WTC11 (cell line): ENCODE measurements at regions not wholly inside any gene's neighbourhood (a gene's known extent, or its start where the extent isn't known, plus 50 kb on each side); places are given as distances from the start of the nearest gene placed in this dataset.

Experiments
- ATAC-seq: fragments of 200-7000 bp; cut with Tn5 transposase; 2 replicates; pipeline ENCODE4 v1.10.0; 2021; ENCODE audit warnings: mild to moderate bottlenecking, moderate library complexity
- CTCF ChIA-PET: fragments of 300-600 bp; sonication (Branson Sonifier 250); formaldehyde crosslinking; loops from one replicate; lab custom pipeline; 2021; ENCODE audit warnings: antibody characterized with exemption; lab: Charles Lee
- POLR2A ChIA-PET: fragments of 350-600 bp; sonication (Branson Sonifier 250); formaldehyde crosslinking; loops from one replicate; lab custom pipeline; 2021; ENCODE audit warnings: antibody characterized with exemption; lab: Charles Lee
- DNase-seq: peaks from one replicate; pipeline ENCODE4 v3.0.0; 2021; ENCODE audit warnings: low spot score
- H3K27ac Mint-ChIP-seq: 2 replicates; pipeline ENCODE4 v1.8.0; 2021; ENCODE audit warnings: mixed read lengths
- H3K27me3 Mint-ChIP-seq: 2 replicates; pipeline ENCODE4 v1.8.0; 2021; ENCODE audit warnings: low read depth, mild to moderate bottlenecking, moderate library complexity, mixed read lengths
- H3K36me3 Mint-ChIP-seq: 2 replicates; pipeline ENCODE4 v1.8.0; 2021; ENCODE audit warnings: mixed read lengths
- H3K4me1 Mint-ChIP-seq: 2 replicates; pipeline ENCODE4 v1.8.0; 2022; ENCODE audit warnings: mixed read lengths
- H3K4me3 Mint-ChIP-seq: 2 replicates; pipeline ENCODE4 v1.8.0; 2021; ENCODE audit warnings: mild to moderate bottlenecking, moderate library complexity, mixed read lengths
- H3K9me3 Mint-ChIP-seq: 2 replicates; pipeline ENCODE4 v1.8.0; 2021; ENCODE audit warnings: mixed read lengths
- FOXK1 ChIP-seq: sonication (generic); formaldehyde crosslinking; IDR thresholded peaks from 2 replicates; pipeline ENCODE4 v1.8.0; 2022; ENCODE audit warnings: mild to moderate bottlenecking, moderate library complexity, missing genetic modification reagents
- FOXP1 ChIP-seq: sonication (generic); formaldehyde crosslinking; IDR thresholded peaks from 2 replicates; pipeline ENCODE4 v1.8.0; 2022; ENCODE audit warnings: missing genetic modification reagents, mild to moderate bottlenecking, moderate library complexity, borderline replicate concordance
- GTF2I ChIP-seq: fragments of 250-450 bp; sonication (Bioruptor Pico); conservative IDR thresholded peaks from 2 replicates; pipeline ENCODE4 v1.4.0; 2021; ENCODE audit warnings: mild to moderate bottlenecking
- HMGA2 ChIP-seq: fragments of 250-450 bp; sonication (Bioruptor Pico); IDR thresholded peaks from 2 replicates; pipeline ENCODE4 v1.4.0; 2021; ENCODE audit warnings: mild to moderate bottlenecking, moderate library complexity
- JAZF1 ChIP-seq: fragments of 250-450 bp; sonication (Bioruptor Pico); IDR thresholded peaks from 2 replicates; pipeline ENCODE4 v1.9.0; 2021; ENCODE audit warnings: moderate library complexity, mild to moderate bottlenecking, inconsistent platforms
- KAT7 ChIP-seq: sonication (generic); formaldehyde crosslinking; IDR thresholded peaks from 2 replicates; pipeline ENCODE4 v1.8.1; 2023; ENCODE audit warnings: missing genetic modification reagents, mild to moderate bottlenecking, borderline replicate concordance
- NFE2L1 ChIP-seq: sonication (generic); formaldehyde crosslinking; IDR thresholded peaks from 2 replicates; pipeline ENCODE4 v1.8.1; 2023; ENCODE audit warnings: missing genetic modification reagents
- NR1H2 ChIP-seq: sonication (generic); formaldehyde crosslinking; IDR thresholded peaks from 2 replicates; pipeline ENCODE4 v1.9.0; 2021; ENCODE audit warnings: mild to moderate bottlenecking, moderate library complexity, missing genetic modification reagents
- NR2C2 ChIP-seq: sonication (generic); formaldehyde crosslinking; IDR thresholded peaks from 2 replicates; pipeline ENCODE4 v1.8.0; 2022; ENCODE audit warnings: mild to moderate bottlenecking, missing genetic modification reagents
- SMAD3 ChIP-seq: sonication (generic); formaldehyde crosslinking; IDR thresholded peaks from 2 replicates; pipeline ENCODE4 v1.8.0; 2022; ENCODE audit warnings: missing genetic modification reagents, mild to moderate bottlenecking, borderline replicate concordance
- SOX15 ChIP-seq: fragments of 250-450 bp; sonication (Bioruptor Pico); IDR thresholded peaks from 2 replicates; pipeline ENCODE4 v1.9.0; 2021; ENCODE audit warnings: mild to moderate bottlenecking
- TCF7 ChIP-seq: sonication (generic); formaldehyde crosslinking; IDR thresholded peaks from 2 replicates; pipeline ENCODE4 v1.8.0; 2022; ENCODE audit warnings: mild to moderate bottlenecking, low read depth, missing genetic modification reagents, moderate library complexity
- TEAD1 ChIP-seq: sonication (generic); formaldehyde crosslinking; IDR thresholded peaks from 2 replicates; pipeline ENCODE4 v1.8.0; 2022; ENCODE audit warnings: mild to moderate bottlenecking, missing genetic modification reagents
- ZBTB21 ChIP-seq: sonication (generic); formaldehyde crosslinking; IDR thresholded peaks from 2 replicates; pipeline ENCODE4 v1.8.1; 2023; ENCODE audit warnings: mild to moderate bottlenecking, missing genetic modification reagents, borderline replicate concordance
- ZNF138 ChIP-seq: sonication (generic); formaldehyde crosslinking; conservative IDR thresholded peaks from 2 replicates; pipeline ENCODE4 v1.8.1; 2022; ENCODE audit warnings: mild to moderate bottlenecking, moderate library complexity, missing genetic modification reagents
- ZNF317 ChIP-seq: sonication (generic); formaldehyde crosslinking; IDR thresholded peaks from 2 replicates; pipeline ENCODE4 v1.8.1; 2023; ENCODE audit warnings: low read depth, mild to moderate bottlenecking, moderate library complexity, missing genetic modification reagents, borderline replicate concordance
- TF ChIP-seq, protein P1 (sequence below): sonication (generic); formaldehyde crosslinking; IDR thresholded peaks from 2 replicates; pipeline ENCODE4 v1.8.0; 2022; ENCODE audit warnings: mild to moderate bottlenecking, missing genetic modification reagents
- TF ChIP-seq, protein P2 (sequence below): sonication (generic); formaldehyde crosslinking; IDR thresholded peaks from 2 replicates; pipeline ENCODE4 v1.8.1; 2023; ENCODE audit warnings: mild to moderate bottlenecking, missing genetic modification reagents, borderline replicate concordance
- TF ChIP-seq, protein P3 (sequence below): sonication (generic); formaldehyde crosslinking; IDR thresholded peaks from 2 replicates; pipeline ENCODE4 v1.8.0; 2022; ENCODE audit warnings: missing genetic modification reagents
- TF ChIP-seq, protein P4 (sequence below): sonication (generic); formaldehyde crosslinking; IDR thresholded peaks from 2 replicates; pipeline ENCODE4 v1.8.0; 2022; ENCODE audit warnings: mild to moderate bottlenecking, missing genetic modification reagents
- TF ChIP-seq, protein P5 (sequence below): sonication (generic); formaldehyde crosslinking; IDR thresholded peaks from 2 replicates; pipeline ENCODE4 v1.8.1; 2023; ENCODE audit warnings: mild to moderate bottlenecking, missing genetic modification reagents, moderate library complexity
- TF ChIP-seq, protein P6 (sequence below): sonication (generic); formaldehyde crosslinking; conservative IDR thresholded peaks from 2 replicates; pipeline ENCODE4 v1.8.1; 2023; ENCODE audit warnings: mild to moderate bottlenecking, low read depth, missing genetic modification reagents, moderate library complexity

DNA sequence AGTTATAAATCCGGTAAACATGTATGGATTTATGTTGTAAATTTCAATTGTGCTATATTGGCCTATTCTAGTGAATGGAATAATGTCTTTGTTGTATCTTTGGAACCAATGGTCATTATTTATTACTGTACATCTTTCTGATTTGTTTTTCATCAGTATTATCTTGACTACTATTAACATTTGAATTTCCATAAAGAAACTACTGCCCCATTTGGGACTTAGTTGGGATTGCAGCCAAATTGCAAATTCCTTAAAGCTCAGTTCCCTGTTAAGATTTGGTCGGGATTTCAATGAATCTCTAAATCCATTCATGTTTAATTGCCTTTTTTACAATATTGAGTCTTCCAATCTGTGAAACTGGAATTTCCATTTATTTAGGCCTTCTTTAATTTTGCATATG lies 822.4 kb upstream of the CADM2 start:
- no peak for ATAC-seq

DNA sequence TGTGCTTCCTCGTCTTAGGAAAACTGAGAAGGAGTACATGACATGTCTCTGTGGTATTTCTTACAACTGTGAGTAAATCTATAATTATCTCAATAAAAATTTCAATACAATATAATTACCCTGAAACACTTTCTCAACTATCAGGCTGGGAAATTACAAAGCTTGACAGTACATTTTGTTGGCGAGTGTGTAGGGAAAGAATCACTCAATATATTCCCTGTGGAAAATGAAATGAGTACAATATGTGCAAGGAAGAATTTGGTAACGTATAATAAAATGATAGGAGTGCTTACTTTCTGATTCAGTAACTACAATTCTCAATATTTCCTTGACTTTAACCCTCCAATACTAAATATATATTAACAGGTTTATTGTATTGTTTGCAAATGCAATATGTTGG lies 818.2 kb upstream of the CADM2 start:
- POLR2A ChIA-PET = no interaction called here
- Mint-ChIP-seq H3K4me1 (no peaks in the 10 kb centered on the region), H3K27ac (no peak overlapping the region)
- no peak for TF ChIP-seq TCF7 (CRISPR knock-in tag)
- TF ChIP-seq, protein P1, sequence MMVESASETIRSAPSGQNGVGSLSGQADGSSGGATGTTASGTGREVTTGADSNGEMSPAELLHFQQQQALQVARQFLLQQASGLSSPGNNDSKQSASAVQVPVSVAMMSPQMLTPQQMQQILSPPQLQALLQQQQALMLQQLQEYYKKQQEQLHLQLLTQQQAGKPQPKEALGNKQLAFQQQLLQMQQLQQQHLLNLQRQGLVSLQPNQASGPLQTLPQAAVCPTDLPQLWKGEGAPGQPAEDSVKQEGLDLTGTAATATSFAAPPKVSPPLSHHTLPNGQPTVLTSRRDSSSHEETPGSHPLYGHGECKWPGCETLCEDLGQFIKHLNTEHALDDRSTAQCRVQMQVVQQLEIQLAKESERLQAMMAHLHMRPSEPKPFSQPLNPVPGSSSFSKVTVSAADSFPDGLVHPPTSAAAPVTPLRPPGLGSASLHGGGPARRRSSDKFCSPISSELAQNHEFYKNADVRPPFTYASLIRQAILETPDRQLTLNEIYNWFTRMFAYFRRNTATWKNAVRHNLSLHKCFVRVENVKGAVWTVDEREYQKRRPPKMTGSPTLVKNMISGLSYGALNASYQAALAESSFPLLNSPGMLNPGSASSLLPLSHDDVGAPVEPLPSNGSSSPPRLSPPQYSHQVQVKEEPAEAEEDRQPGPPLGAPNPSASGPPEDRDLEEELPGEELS (CRISPR knock-in tag) = no peak
- TF ChIP-seq, protein P2, sequence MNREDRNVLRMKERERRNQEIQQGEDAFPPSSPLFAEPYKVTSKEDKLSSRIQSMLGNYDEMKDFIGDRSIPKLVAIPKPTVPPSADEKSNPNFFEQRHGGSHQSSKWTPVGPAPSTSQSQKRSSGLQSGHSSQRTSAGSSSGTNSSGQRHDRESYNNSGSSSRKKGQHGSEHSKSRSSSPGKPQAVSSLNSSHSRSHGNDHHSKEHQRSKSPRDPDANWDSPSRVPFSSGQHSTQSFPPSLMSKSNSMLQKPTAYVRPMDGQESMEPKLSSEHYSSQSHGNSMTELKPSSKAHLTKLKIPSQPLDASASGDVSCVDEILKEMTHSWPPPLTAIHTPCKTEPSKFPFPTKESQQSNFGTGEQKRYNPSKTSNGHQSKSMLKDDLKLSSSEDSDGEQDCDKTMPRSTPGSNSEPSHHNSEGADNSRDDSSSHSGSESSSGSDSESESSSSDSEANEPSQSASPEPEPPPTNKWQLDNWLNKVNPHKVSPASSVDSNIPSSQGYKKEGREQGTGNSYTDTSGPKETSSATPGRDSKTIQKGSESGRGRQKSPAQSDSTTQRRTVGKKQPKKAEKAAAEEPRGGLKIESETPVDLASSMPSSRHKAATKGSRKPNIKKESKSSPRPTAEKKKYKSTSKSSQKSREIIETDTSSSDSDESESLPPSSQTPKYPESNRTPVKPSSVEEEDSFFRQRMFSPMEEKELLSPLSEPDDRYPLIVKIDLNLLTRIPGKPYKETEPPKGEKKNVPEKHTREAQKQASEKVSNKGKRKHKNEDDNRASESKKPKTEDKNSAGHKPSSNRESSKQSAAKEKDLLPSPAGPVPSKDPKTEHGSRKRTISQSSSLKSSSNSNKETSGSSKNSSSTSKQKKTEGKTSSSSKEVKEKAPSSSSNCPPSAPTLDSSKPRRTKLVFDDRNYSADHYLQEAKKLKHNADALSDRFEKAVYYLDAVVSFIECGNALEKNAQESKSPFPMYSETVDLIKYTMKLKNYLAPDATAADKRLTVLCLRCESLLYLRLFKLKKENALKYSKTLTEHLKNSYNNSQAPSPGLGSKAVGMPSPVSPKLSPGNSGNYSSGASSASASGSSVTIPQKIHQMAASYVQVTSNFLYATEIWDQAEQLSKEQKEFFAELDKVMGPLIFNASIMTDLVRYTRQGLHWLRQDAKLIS (CRISPR knock-in tag) = no peak
- TF ChIP-seq SMAD3 = no peak
- TF ChIP-seq, protein P3, sequence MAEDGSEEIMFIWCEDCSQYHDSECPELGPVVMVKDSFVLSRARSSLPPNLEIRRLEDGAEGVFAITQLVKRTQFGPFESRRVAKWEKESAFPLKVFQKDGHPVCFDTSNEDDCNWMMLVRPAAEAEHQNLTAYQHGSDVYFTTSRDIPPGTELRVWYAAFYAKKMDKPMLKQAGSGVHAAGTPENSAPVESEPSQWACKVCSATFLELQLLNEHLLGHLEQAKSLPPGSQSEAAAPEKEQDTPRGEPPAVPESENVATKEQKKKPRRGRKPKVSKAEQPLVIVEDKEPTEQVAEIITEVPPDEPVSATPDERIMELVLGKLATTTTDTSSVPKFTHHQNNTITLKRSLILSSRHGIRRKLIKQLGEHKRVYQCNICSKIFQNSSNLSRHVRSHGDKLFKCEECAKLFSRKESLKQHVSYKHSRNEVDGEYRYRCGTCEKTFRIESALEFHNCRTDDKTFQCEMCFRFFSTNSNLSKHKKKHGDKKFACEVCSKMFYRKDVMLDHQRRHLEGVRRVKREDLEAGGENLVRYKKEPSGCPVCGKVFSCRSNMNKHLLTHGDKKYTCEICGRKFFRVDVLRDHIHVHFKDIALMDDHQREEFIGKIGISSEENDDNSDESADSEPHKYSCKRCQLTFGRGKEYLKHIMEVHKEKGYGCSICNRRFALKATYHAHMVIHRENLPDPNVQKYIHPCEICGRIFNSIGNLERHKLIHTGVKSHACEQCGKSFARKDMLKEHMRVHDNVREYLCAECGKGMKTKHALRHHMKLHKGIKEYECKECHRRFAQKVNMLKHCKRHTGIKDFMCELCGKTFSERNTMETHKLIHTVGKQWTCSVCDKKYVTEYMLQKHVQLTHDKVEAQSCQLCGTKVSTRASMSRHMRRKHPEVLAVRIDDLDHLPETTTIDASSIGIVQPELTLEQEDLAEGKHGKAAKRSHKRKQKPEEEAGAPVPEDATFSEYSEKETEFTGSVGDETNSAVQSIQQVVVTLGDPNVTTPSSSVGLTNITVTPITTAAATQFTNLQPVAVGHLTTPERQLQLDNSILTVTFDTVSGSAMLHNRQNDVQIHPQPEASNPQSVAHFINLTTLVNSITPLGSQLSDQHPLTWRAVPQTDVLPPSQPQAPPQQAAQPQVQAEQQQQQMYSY = no peak
- TF ChIP-seq, protein P4, sequence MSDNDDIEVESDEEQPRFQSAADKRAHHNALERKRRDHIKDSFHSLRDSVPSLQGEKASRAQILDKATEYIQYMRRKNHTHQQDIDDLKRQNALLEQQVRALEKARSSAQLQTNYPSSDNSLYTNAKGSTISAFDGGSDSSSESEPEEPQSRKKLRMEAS (CRISPR knock-in tag) = no peak

More for the DNA sequence above, 822.4 kb upstream of the CADM2 start:
- TF ChIP-seq, protein P3 = no peak
- TF ChIP-seq HMGA2 (CRISPR knock-in tag) = no peak
- no peak for TF ChIP-seq JAZF1 (CRISPR knock-in tag)
- TF ChIP-seq ZNF138 (CRISPR knock-in tag) = no peak
- no peak for TF ChIP-seq NFE2L1 (CRISPR knock-in tag)
- TF ChIP-seq GTF2I (CRISPR knock-in tag) = no peak
- no peak for TF ChIP-seq NR1H2
- TF ChIP-seq, protein P5, sequence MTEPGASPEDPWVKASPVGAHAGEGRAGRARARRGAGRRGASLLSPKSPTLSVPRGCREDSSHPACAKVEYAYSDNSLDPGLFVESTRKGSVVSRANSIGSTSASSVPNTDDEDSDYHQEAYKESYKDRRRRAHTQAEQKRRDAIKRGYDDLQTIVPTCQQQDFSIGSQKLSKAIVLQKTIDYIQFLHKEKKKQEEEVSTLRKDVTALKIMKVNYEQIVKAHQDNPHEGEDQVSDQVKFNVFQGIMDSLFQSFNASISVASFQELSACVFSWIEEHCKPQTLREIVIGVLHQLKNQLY (CRISPR knock-in tag) = no peak
- no peak for TF ChIP-seq KAT7 (CRISPR knock-in tag)
- TF ChIP-seq ZNF317 (CRISPR knock-in tag) = no peak
- TF ChIP-seq, protein P6, sequence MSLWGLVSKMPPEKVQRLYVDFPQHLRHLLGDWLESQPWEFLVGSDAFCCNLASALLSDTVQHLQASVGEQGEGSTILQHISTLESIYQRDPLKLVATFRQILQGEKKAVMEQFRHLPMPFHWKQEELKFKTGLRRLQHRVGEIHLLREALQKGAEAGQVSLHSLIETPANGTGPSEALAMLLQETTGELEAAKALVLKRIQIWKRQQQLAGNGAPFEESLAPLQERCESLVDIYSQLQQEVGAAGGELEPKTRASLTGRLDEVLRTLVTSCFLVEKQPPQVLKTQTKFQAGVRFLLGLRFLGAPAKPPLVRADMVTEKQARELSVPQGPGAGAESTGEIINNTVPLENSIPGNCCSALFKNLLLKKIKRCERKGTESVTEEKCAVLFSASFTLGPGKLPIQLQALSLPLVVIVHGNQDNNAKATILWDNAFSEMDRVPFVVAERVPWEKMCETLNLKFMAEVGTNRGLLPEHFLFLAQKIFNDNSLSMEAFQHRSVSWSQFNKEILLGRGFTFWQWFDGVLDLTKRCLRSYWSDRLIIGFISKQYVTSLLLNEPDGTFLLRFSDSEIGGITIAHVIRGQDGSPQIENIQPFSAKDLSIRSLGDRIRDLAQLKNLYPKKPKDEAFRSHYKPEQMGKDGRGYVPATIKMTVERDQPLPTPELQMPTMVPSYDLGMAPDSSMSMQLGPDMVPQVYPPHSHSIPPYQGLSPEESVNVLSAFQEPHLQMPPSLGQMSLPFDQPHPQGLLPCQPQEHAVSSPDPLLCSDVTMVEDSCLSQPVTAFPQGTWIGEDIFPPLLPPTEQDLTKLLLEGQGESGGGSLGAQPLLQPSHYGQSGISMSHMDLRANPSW = no peak
- no peak for TF ChIP-seq ZBTB21 (CRISPR knock-in tag)
- no peak for TF ChIP-seq TEAD1 (CRISPR knock-in tag)
- no peak for TF ChIP-seq FOXP1 (CRISPR knock-in tag)
- TF ChIP-seq FOXK1 = no peak
- TF ChIP-seq NR2C2 (CRISPR knock-in tag) = no peak
- TF ChIP-seq SMAD3 = no peak
- TF ChIP-seq SOX15 (CRISPR knock-in tag) = no peak
- no peaks in the 10 kb centered on the region for H3K27me3 Mint-ChIP-seq
- DNase-seq = no peak
- no peaks in the 10 kb centered on the region for H3K4me1 Mint-ChIP-seq
- H3K36me3 Mint-ChIP-seq = no peaks in the 10 kb centered on the region
- no peak overlapping the region for H3K27ac Mint-ChIP-seq
- H3K9me3 Mint-ChIP-seq = no peaks in the 10 kb centered on the region
- no peak overlapping the region for H3K4me3 Mint-ChIP-seq
- CTCF ChIA-PET = interaction anchor here (1.0 to 1.2 kb wide), 2 partner anchors 11 to 190 kb away, joined by 3 to 8 read pairs; no protein-coding TSS in a partner anchor
- POLR2A ChIA-PET = interaction anchor here (0.5 kb wide), 1 partner anchor 1428 kb away, joined by 3 read pairs; no protein-coding TSS in a partner anchor

More for the DNA sequence above, 818.2 kb upstream of the CADM2 start:
- CTCF ChIA-PET = no interaction called here
- Mint-ChIP-seq H3K36me3 (no peaks in the 10 kb centered on the region), H3K4me3 (no peak overlapping the region), H3K9me3 (no peaks in the 10 kb centered on the region), H3K27me3 (no peaks in the 10 kb centered on the region)
- ATAC-seq (no peak), DNase-seq (no peak)
